ENCODE measurements at regions not wholly inside any gene's neighbourhood (a gene's known extent, or its start where the extent isn't known, plus 50 kb on each side); places are given as distances from the start of the nearest gene placed in this dataset.
A peak's percentile ranks its signal among the peaks of the same experiment; 100 is the strongest.

DNA sequence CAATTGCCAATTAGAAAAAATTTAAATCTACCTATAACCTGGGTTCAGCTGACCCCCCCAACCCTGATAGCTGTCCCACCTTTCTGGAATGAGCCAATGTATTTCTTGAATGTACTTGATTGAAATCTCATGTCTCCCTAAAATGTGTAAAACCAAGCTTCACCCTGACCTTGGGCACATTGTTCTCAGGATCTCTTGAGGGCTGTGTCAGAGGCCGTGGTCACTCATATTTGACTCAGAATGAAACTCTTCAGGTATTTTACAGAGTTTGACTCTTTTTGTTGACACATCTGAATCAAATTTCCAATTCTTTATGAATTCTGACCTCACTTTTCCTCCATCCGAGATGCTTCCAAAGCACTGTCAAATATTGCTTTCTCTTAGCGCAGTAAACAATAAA, 115.3 kb upstream of the BEND4 start:
- Mint-ChIP-seq H3K27ac (0 out of 7 replicates have a peak overlapping the region, but pooled peaks of 1 of the 3 experiments have one; percentile 35), H3K9me3 (peaks cover 49 to 51% of the 10 kb centered on the region in 2 experiments), H3K4me3 (no peak overlapping the region), H3K27me3 (ENCODE audit: low read depth) (no peaks in the 10 kb centered on the region; the same call in 1 of the 2 replicates), H3K4me1 (peaks cover 41 to 50% of the 10 kb centered on the region in 2 experiments), H3K36me3 (ENCODE audit: insufficient read depth in 1 of 3, low read depth in 3 of 3) (peaks cover 14 to 65% (median 35%) of the 10 kb centered on the region in 3 experiments)
- Histone ChIP-seq H2BK20ac (ENCODE audit: low read depth, low read length, poor library complexity, severe bottlenecking) (no peak overlapping the region), H3K27me3 (ENCODE audit: insufficient read depth, low read length) (no peaks in the 10 kb centered on the region), H4K91ac (ENCODE audit: insufficient read length, low read depth, low read length) (no peak overlapping the region), H3K14ac (ENCODE audit: insufficient read depth, low read length) (no peak overlapping the region), H3K4me2 (ENCODE audit: insufficient read depth, insufficient read length, low read length) (no peak overlapping the region), H4K20me1 (ENCODE audit: control insufficient read depth, insufficient read depth, insufficient read length) (no peaks in the 10 kb centered on the region), H3T11ph (ENCODE audit: low read length) (no peak overlapping the region), H3K79me1 (ENCODE audit: insufficient read depth, low read depth, low read length, poor library complexity, severe bottlenecking) (no peaks in the 10 kb centered on the region), H2BK15ac (ENCODE audit: low read depth, low read length) (no peak overlapping the region), H4K5ac (ENCODE audit: insufficient read length, low read depth, low read length) (no peak overlapping the region), H2BK120ac (ENCODE audit: low read depth, low read length, poor library complexity, severe bottlenecking) (no peak overlapping the region), H3K56ac (ENCODE audit: insufficient read length, low read depth, low read length) (no peak overlapping the region), H3K4me1 (ENCODE audit: insufficient read depth, low read length) (peaks cover 2% of the 10 kb centered on the region; the same call in 1 of the 2 replicates), H3K9ac (ENCODE audit: extremely low read depth, insufficient read length, low read length) (no peak overlapping the region), H4K8ac (replicated peaks; ENCODE audit: insufficient read length, low read depth, low read length) (no peak overlapping the region), H2BK5ac (ENCODE audit: insufficient read length, low read length) (no peak overlapping the region), H3K23ac (ENCODE audit: insufficient read length, low read depth, low read length) (no peak overlapping the region), H3K4ac (ENCODE audit: low read depth, low read length) (no peak overlapping the region), H2AK5ac (ENCODE audit: insufficient read length, low read length) (no peak overlapping the region), H3K18ac (ENCODE audit: insufficient read length, low read depth, low read length) (no peak overlapping the region), H3K27ac (ENCODE audit: insufficient read length, low read depth, low read length) (no peak overlapping the region), H3K23me2 (ENCODE audit: insufficient read length, low read depth, low read length, poor library complexity, severe bottlenecking) (no peaks in the 10 kb centered on the region), H3K79me2 (ENCODE audit: insufficient read depth, low read length) (no peaks in the 10 kb centered on the region), H3K9me3 (ENCODE audit: control insufficient read depth, low read depth, low read length) (peaks cover 12% of the 10 kb centered on the region), H2AFZ (ENCODE audit: low read length) (no peak overlapping the region), H2BK12ac (ENCODE audit: insufficient read length, low read depth, low read length) (no peak overlapping the region)
- no peak for DNase-seq
- TF ChIP-seq, protein P1, sequence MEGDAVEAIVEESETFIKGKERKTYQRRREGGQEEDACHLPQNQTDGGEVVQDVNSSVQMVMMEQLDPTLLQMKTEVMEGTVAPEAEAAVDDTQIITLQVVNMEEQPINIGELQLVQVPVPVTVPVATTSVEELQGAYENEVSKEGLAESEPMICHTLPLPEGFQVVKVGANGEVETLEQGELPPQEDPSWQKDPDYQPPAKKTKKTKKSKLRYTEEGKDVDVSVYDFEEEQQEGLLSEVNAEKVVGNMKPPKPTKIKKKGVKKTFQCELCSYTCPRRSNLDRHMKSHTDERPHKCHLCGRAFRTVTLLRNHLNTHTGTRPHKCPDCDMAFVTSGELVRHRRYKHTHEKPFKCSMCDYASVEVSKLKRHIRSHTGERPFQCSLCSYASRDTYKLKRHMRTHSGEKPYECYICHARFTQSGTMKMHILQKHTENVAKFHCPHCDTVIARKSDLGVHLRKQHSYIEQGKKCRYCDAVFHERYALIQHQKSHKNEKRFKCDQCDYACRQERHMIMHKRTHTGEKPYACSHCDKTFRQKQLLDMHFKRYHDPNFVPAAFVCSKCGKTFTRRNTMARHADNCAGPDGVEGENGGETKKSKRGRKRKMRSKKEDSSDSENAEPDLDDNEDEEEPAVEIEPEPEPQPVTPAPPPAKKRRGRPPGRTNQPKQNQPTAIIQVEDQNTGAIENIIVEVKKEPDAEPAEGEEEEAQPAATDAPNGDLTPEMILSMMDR (conservative IDR thresholded peaks at IDR 0.05): no peak
- no CpG with 5 or more reads among the region's 3 CpGs for WGBS (ENCODE audit: extremely low coverage, insufficient read length, low lambda C conversion rate)

Measured in H9 (cell line).